Right renal pelvis (tissue), 4 donors: ENCODE measurements at regions not wholly inside any gene's neighbourhood (a gene's known extent, or its start where the extent isn't known, plus 50 kb on each side); places are given as distances from the start of the nearest gene placed in this dataset.
"Not testable (repeated sequence)": the region's sequence is repeated elsewhere in the genome, so short reads cannot be mapped to it uniquely, and the experiment has no call there.

Experiments used
- DNase-seq, 4 donors: peaks; one replicate each; pipeline ENCODE4 v3.0.0-alpha.2; 2013; ENCODE audit warnings: low read depth in 4 of 4, low spot score in 3 of 4, missing footprints in 1 of 4

DNA sequence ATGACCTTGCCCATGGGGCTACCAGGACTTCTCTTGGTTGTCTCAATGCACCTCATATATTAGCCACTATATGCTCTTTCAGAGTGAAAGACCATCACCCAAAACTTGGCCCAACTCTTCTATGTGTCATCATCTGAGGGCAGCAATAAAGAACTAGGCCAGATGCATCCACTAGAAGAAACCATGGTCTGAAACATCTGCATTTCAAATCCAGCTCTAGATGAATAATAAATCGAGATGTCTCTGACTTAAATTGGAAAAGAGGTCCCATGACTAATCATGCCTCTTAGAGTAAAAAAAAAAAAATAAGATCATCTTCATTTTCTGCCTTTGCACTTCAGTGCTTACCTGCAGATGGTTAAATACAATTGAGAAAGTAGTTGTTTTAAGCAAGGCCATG lies 397.6 kb upstream of the PITX2 start:
- no peak for DNase-seq

DNA sequence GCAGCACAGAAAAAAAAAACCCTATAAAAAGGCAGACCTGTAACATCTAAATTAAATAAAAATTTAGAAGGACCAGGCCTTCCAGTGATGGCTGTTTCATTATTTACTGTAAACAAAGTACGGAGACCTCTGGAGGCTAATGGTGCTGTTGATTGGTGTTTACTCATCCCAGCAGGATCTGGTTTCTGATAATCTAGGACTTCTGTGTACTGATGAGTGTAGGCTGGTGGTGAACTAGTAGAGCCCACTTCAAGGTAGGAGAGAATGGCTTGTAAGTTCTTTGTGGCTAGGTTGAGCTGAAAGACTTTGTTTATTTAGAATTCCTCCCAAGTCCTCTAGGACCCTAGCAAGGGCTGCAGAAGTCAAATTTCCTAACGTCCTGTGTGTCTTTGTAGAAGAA lies 398.1 kb upstream of the PITX2 start:
- DNase-seq = no peak

DNA sequence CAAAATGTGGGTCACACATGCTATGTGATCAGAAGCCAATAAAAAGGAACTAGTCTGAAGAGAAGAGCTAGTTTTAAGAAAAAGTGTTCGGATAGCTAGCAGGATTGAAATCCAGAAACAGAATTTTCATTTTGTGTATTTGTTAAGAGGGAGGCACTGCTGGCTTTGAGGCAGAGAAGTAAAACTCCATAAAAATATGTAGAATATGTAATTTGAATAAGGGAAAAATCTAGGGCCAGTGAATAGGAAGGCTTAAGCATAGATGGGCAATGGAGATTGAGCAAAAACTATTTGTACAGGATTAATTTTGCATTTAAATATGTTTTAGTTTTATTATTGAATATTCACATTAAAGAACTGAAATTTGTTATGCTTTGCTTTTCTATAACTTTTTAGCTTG lies 399.9 kb upstream of the PITX2 start:
- DNase-seq = no peak

DNA sequence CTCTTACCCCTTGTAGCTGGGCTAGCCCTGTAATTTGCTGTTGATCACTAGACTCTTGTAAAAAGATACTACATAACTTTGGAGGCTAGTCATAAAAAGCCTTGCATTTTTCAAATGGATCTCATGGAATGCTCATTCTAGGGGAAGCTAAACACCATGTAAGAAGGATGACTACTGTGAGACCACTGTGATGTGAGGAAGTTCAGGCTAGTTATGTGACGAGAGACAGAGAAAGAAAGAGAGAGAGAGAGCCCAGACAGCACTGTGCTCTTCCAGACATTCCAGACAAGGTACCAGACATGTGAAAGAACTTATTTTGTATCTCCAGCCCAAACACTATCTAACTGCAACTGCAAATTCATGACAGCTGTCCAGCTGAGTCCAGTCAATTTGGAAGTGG lies 404.6 kb upstream of the PITX2 start:
- no peak for DNase-seq

DNA sequence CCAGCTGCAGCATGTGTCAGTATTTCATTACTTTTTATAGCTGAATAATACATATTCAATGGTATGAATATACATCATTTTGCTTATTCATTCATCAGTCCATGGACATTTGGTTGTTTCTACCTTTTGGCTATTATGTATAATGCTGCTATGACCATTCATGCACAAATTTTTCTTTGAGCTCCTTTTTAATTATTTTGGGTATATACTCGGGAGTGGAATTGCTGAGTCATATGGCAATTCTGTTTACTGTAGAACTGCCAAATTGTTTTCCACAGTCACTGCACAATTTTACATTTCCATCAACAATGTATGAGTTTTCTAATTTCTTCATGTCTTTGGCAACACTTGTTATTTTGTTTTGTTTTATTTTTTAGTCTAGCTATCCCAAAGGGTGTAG lies 405.9 kb upstream of the PITX2 start:
- DNase-seq = no peak

DNA sequence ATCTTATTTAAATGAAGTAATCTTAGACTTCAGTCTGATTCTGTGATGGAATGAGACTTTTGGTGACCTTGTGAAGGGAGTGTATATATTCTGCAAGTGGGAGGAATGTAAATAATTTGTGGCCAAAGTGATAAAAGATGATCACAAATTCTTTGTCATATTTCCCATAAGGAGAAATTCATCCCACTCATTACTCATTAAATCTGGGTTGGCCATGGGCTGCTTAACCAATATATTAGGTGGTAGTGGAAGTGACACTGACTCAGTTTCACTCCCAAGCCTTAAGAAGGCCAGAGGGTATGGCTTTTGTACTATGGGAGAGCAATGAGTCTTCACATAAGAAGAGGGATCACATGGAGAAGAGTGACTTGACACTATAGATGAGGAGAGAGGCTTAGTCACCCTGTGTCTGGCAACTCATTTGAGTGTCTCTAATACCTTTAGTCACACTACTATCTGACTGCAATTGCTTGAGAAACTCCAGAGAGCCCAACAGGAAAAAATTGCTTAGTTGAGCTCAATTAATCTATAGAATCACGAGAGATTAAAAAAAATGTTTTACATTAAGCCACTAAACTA lies 408.2 kb upstream of the PITX2 start:
- DNase-seq = no peak

DNA sequence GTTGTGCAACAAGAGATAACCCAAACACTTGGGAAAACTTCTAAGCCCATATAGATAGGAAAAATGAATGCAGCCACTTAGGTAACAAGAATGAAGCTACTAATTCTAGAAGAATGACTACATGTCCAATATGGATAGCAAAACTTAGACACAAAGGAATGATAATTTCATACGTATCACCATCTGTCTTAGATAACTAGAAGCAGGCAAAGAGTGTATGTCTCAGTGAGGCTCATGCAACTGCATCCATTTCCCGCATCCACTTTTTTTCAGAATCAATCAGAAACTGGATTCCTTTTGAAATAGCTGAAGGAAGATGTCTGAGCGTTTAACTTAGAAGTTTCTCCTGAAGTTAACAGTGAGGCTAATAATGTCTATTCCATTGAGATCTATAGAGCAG lies 408.7 kb upstream of the PITX2 start:
- DNase-seq = no peak

DNA sequence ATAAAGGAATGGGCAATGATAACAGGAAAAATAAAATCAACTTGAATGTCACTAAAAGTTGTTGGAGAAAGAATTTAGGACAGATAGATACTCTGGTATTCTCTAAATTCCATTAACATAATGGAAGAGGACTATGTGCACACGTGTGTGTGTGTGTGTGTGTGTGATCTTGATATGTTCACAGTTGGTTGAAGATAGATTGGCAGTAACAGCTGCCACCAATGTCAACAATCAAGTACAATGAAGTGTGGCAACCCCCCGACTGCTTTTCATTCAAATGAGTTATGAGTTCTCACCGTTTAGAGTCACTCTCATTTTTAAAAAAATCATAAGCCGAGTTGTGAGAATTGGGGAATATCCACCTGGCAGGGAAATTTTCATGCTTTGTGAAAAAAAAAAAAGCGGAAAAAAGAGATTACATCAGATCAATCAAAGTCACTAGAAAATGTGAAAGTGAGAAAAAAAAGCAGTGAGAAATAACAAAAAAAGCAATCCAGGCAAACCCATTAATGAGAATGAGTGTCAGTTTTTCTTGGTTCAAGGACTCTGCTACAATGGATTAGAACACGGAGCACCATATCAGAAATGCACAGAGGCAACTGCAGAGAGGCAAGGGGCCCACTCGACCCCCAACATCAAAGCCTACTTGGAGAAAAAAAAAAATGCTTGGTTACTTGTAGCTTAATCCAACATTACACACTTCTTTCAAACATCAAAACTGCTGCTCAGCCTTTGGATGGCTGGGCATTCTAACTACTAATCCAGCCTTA lies 414.9 kb upstream of the PITX2 start:
- DNase-seq = no peak

DNA sequence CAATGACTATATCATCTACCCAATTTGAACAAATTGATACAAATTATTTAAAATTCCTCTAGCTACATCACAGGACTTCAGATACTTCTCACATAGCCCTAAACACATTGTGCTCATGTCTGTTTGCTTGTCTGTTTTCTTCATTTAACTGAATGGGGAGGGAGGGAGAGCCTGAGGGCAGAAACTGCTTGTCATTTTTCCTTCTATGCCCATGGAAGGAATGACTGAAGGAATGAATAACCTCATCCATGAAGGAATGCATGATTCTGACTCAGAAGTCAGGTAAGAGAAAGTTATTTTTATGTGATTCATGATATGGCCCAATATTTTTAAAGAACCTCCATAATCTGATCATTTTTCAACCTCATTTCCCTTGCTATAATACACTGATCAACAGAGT lies 418.0 kb upstream of the PITX2 start:
- no peak for DNase-seq

DNA sequence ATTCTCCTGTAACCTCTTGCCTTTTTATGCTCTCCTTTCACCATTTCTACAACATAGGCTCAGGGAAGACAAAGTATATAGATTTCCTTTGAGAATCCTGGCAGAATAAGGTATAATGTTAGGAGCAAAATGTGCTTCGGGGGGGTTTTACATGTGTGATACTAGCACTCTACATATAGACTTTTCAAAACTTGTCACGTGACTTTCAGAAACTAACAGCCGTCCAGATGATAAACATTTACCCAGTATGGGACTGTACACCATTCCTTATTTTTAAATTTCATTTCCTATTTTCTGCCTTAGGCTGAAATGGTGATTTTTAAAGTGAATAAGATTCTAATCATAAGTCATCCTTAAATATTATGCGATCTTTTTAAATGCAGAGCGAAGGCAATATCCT lies 420.4 kb upstream of the PITX2 start:
- DNase-seq = no peak

DNA sequence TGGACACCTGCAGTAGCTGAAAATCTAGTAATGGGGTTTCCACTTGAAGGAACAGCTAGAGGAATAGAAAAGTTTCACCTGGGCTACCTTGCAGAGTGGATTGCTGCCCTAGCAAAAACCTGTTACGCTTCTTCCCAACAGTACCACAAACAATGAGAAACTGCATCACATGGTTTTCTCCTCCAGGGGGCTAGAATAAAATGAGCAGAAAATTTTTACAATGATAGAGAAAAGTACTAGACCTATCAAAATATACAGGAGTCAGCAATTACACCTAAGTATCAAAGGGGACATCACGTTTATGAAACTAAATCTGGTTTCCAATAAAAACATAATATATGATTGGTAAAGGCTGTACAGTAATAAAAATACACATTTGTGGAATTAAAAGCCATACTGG lies 423.1 kb upstream of the PITX2 start:
- no peak for DNase-seq

DNA sequence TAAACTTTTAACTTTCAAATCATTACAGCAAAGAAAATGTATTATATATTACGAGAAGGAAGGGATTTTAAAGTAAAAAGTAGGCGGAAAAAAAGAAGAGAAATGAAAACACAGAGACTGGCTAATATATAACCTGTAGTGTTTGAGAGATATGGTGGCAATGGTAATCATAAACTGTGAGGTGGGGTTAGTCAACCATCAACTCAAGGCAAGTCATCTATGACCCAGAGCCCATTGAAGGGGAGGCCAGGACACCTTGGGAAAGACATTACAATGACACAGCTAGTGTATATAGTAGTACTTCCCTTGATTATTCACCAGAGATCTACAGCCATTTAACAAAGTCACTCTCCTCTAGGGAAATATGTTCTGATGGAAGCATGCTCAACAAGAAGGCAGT lies 423.9 kb upstream of the PITX2 start:
- DNase-seq = no peak

DNA sequence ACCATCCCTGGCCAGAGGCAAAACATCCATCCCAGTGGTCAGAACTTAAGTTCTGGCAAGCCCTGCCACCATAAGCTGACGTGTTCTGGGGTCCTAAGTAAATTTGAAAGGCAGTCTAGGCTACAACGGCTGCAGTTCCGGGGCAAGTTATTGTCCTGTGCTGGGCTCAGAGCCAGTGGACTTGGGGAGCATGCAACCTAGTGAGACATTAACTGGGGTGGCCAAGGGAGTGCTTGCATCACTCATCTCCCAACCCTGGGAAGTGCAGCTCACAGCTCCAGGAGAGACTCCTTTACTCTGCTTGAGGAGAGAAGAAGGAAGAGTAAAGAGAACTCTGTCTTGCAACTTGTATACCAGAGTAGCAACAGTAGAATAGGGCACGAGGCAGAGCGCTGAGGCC lies 425.4 kb upstream of the PITX2 start:
- DNase-seq = no peak

DNA sequence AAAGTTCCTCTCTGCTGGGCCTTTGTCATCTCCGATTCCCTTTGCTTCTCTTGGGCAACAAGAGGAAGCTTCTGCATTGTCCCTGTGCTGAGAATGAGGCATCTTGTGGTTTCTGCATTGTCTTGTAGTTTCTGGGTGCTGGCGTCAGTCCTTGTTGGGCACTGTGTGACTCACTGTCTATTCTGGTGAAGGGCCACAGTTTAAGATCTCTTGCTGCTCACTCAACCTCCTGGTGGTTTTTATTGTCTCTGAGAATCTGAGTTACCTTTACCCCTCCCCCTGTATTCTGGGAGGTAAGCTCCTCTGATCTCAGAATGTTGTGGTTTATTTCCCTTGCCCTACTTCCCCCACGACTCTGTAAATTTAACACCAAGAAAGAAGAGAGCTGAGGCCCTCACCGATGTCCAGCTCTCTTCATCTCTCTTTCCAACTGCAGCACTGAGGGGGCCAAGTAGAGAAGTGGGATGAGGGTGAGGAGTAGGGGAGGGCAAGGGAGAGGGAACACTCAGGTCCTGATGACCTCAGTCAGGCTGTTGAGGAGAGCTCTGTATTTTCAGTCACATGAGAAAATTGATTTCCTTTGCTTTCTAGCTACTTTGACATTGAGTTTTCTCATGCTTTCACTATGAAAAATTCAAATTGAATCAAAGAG lies 441.6 kb upstream of the PITX2 start:
- no peak for DNase-seq

DNA sequence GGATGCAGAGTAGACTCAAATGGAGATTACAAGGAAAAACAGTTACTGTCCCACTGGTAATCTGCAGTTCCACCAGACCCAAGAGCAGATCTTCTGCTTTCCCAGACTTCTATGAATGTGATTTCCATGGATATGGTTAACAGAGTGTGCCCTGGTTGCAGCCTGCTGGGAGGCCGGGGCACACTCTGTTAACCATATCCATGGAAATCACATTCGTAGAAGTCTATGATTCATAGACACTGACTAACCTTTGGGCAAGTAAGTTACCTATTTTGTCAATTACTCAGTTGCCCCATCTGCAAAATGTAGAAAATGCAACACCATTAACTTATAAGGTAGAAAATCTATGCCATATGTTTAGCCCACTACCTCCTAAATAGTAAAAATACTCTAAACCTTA lies 443.1 kb upstream of the PITX2 start:
- DNase-seq = no peak

DNA sequence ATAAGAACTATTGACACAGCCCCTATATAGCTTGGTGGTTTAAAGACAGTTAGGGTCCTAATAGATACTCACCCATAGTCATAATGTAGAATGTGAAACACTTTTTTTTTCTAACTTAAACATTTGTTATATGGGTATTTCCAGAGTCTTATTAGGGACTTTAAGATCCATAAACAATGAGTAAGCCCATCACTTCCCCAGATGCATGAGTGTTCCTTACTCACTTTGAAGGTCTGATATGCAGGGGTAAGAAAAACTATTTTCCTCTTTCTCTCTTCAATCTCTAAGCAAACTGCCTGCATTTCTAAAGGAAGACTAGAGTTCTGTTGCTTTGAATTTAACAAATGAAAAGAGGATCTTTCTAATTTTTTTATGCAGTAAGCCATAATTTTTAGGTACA lies 443.6 kb upstream of the PITX2 start:
- no peak for DNase-seq

DNA sequence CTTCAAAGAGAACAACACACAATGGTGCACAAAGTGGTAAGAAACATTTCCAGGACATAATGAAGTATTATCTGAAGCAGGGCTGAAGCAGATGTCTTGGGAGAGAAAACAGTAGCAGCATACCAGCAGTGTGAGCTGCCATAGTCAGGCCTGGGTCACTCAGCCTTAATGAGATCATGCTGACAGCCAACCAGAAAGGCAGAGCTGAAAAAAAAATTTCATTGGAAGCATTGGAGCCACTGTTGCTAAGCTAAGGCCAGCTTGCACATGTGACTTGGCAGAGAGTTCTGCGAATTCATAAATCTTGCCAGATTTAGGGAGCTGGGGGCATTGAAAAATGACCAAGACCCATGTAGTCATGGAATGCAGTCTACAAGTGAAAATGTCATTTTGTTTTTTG lies 444.0 kb upstream of the PITX2 start:
- DNase-seq = no peak

DNA sequence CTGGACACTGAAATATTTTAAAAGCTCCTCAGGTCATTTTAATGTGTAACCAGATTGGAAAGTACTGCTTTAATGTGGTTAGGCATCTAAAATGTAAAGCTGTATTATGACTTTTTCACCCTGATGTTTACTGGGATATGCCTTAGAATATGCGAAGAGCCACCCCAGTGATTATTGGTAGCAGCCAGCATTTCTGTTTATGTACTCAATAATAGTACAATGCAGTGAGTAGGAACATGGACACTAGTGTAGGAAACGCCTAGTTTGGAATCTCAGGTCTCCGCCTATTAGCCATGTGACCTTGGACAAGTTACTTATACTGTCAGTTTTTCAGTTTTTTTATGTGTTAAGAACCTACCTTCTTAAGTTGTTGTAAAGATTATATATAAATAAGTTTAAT lies 446.0 kb upstream of the PITX2 start:
- no peak for DNase-seq

DNA sequence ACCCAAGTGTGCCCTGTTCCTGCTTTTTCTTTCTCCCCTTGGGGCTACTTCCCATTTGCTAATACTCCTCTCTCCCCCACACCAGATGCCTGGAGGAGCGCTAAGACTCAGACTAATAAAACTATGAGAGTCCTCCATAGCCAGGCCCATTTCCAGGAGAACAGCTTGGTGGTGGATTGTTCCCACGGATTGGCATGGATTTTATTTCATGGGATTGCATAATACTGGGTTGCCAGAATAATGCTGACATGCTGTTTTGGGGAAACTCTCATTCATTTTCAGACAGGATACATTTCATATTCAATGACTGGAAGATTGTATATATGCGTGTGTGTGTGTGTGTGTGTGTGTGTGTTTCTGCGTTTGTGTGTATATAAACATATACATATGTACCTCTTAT lies 447.5 kb upstream of the PITX2 start:
- DNase-seq = no peak

DNA sequence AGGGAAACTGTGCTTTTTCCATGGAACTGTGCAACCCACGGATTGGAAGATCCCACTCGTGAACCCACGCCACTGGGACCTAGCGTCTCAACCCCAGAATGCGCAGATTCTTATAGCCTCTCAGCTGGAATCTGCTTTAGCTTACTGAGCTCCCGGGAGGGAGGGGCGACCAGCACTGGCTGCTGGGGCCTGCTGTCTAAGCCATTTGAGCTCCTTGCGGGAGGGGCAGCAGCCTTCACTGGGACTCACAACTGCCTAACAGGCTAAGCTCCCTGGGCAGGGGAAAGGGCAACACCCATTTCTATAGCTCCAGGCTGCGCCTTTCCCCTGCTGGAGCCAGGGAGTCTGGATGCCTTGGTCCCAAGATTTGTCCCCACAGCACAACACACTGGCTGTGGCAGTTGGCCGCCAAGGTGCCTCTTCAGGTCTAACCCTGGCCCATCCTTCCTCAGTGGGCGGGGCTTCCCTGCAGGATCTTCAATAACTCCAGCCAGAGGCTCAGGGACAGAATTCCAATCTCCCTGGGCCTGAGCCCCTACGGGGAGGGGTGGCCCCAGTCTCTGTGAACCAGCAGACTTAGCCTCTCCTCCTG lies 451.7 kb upstream of the PITX2 start:
- no peak for DNase-seq

DNA sequence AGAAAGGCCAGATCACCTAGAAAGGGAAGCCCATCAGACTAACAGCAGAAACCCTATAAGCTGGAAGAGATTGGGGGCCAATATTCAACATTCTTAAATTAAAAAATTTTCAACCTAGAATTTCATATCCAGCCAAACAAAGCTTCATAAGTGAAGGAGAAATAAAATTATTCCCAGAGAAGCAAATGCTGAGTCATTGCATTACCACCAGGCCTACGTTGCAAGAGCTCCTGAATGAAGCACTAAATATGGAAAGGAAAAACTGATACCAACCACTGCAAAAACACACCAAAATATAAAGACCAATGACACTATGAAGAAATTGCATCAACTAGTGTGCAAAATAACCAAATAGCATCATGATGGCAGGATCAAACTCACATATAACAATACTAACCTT lies 453.4 kb upstream of the PITX2 start:
- DNase-seq = not testable (repeated sequence)

DNA sequence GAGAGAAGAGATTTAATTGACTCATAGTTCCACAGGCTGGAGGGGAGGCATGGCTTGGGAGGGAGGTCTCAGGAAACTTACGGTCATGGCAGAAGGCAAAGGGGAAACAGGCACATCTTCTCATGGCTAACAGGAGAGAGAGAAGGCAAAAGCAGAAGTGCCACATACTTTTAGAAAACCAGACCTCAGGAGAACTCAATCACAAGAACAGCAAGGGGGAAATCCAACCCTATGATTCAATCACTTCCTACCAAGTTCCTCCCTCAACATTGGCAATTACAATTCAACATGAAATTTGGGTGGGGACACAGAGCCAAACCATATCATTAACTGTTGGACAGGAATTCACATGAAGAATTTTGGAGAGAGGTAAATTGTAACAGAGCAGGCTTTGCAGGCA lies 485.3 kb upstream of the PITX2 start:
- no peak for DNase-seq
